ENCODE measurements at regions not wholly inside any gene's neighbourhood (a gene's known extent, or its start where the extent isn't known, plus 50 kb on each side); places are given as distances from the start of the nearest gene placed in this dataset.

DNA sequence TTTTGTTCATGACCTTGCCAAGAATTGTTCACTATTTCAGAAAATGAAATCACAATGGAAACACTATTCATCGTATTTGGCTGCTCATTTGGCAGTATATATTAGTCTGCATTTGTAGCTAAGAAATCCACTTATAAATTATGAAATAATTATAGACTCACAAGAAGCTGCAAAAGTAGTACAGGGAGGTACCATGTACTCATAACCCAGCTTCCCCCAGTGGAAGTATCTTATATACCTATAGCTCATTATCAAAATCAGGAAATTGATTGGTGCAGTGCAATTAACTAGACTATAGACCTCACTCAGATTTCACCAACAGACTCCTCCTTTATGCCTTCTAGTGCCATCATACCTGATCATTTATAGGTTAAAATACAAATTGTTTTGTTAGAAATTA, 178.8 kb upstream of the VASH1 start:
- Histone ChIP-seq H3K27ac (no peak overlapping the region), H3K9me3 (no peaks in the 10 kb centered on the region), H3K27me3 (no peaks in the 10 kb centered on the region), H3K4me1 (no peaks in the 10 kb centered on the region), H3K4me3 (no peak overlapping the region), H3K36me3 (no peaks in the 10 kb centered on the region)
- DNase-seq (no peak), ATAC-seq (no peak)
- intact Hi-C loops (cut with DNase I) = no loop called here
- TF ChIP-seq, protein P1, sequence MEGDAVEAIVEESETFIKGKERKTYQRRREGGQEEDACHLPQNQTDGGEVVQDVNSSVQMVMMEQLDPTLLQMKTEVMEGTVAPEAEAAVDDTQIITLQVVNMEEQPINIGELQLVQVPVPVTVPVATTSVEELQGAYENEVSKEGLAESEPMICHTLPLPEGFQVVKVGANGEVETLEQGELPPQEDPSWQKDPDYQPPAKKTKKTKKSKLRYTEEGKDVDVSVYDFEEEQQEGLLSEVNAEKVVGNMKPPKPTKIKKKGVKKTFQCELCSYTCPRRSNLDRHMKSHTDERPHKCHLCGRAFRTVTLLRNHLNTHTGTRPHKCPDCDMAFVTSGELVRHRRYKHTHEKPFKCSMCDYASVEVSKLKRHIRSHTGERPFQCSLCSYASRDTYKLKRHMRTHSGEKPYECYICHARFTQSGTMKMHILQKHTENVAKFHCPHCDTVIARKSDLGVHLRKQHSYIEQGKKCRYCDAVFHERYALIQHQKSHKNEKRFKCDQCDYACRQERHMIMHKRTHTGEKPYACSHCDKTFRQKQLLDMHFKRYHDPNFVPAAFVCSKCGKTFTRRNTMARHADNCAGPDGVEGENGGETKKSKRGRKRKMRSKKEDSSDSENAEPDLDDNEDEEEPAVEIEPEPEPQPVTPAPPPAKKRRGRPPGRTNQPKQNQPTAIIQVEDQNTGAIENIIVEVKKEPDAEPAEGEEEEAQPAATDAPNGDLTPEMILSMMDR (IDR thresholded peaks at IDR 0.05) = no peak

- intact Hi-C loops (cut with DNase I) = no loop called here
- Histone ChIP-seq H3K36me3 (no peaks in the 10 kb centered on the region), H3K27ac (no peak overlapping the region), H3K4me3 (no peak overlapping the region), H3K4me1 (no peaks in the 10 kb centered on the region), H3K27me3 (no peaks in the 10 kb centered on the region), H3K9me3 (no peaks in the 10 kb centered on the region)
- no peak for DNase-seq
- ATAC-seq = no peak
- TF ChIP-seq, protein P1 (IDR thresholded peaks at IDR 0.05) = no peak
These were observed 178.1 kb upstream of the VASH1 start for GRCh38 chr14:76583174-76583573.

GRCh38 chr14:76583805-76584204, 177.5 kb upstream of the VASH1 start:
- DNase-seq (no peak), ATAC-seq (peak; percentile 15)
- TF ChIP-seq, protein P1 (IDR thresholded peaks at IDR 0.05) = no peak
- intact Hi-C loops (cut with DNase I) = no loop called here
- Histone ChIP-seq H3K4me3 (no peak overlapping the region), H3K9me3 (no peaks in the 10 kb centered on the region), H3K27me3 (no peaks in the 10 kb centered on the region), H3K36me3 (no peaks in the 10 kb centered on the region), H3K27ac (no peak overlapping the region), H3K4me1 (no peaks in the 10 kb centered on the region)

DNA sequence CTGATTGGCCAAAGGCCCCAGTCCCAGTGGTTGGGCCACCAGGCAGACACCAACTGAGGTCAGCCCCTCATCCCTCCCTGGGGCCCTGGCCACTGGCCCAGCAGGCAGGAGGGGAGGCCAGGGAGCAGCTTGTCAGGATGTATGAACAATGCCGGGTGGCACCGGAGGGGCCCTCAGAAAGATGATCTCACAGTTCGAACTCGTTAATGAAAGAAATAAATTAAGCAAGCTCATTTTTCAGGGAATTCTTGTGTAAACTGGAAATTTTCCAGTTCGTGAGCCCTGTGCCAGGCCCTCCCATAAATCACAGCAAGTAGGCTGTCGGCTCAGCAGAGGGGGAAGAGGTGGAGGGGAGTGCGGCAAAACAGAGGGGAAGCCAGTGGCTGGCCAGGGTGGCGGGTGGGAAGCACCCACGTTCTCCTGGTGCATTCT, 177.0 kb upstream of the VASH1 start:
- peak; percentile 40 for ATAC-seq
- Histone ChIP-seq H3K9me3 (no peaks in the 10 kb centered on the region), H3K36me3 (no peaks in the 10 kb centered on the region), H3K27ac (no peak overlapping the region), H3K4me1 (no peaks in the 10 kb centered on the region), H3K4me3 (no peak overlapping the region), H3K27me3 (no peaks in the 10 kb centered on the region)
- intact Hi-C loops (cut with DNase I) = no loop called here
- no peak for DNase-seq
- TF ChIP-seq, protein P1 (IDR thresholded peaks at IDR 0.05) = no peak

DNA sequence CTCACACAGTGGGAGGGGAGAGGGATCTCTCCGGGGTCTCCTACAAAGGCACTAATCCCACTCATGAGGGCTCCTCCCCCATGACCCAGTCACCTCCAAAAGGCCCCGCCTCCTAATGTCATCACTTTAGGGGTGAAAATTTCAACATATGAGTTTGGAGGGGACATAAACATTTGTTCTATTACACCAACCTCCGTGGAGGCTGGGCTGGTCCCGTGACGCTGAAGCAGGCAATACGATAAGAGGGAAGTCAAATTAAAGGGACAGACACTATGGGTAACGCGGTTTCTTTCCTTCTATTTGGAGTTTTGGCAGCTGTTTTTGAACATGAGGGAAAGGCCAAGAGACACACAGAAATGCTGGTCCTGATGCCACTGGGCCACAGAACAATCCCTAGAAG, 175.7 kb upstream of the VASH1 start:
- Histone ChIP-seq H3K27ac (no peak overlapping the region), H3K4me1 (no peaks in the 10 kb centered on the region), H3K4me3 (no peak overlapping the region), H3K9me3 (no peaks in the 10 kb centered on the region), H3K27me3 (no peaks in the 10 kb centered on the region), H3K36me3 (no peaks in the 10 kb centered on the region)
- TF ChIP-seq, protein P1 (IDR thresholded peaks at IDR 0.05) = no peak
- ATAC-seq = no peak
- DNase-seq = no peak
- intact Hi-C loops (cut with DNase I) = no loop called here

DNA sequence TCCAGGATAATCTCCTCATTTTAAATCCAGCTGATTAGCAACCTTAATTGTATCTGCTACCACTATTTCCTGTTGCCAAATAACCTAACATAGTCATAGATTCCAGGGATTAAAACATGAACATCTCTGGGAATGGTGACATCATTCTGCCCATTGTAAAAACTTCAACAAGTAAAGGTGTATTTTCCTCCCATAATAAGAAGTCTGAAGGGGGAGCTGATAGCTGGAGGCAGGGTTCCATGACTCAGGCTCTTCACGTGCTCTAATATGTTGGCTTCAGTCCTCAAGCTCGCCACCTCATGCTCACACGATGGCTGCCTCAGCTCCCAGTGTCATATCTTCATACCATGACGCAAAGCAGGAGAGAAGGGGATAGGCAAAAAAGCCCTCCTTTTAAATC, 172.0 kb upstream of the VASH1 start:
- Histone ChIP-seq H3K9me3 (no peaks in the 10 kb centered on the region), H3K4me1 (no peaks in the 10 kb centered on the region), H3K27me3 (no peaks in the 10 kb centered on the region), H3K36me3 (no peaks in the 10 kb centered on the region), H3K4me3 (no peak overlapping the region), H3K27ac (no peak overlapping the region)
- intact Hi-C loops (cut with DNase I) = no loop called here
- DNase-seq = no peak
- ATAC-seq = no peak
- TF ChIP-seq, protein P1 (IDR thresholded peaks at IDR 0.05) = no peak
